Neural cell (in vitro differentiated cells): ENCODE measurements at regions not wholly inside any gene's neighbourhood (a gene's known extent, or its start where the extent isn't known, plus 50 kb on each side); places are given as distances from the start of the nearest gene placed in this dataset.

Experiments used
- H2AFZ ChIP-seq: fragments of 200-600, 300-800 bp; sonication (generic), shearing (Covaris generic); 2 replicates; pipeline ENCODE4 v1.6.0; 2014; ENCODE audit warnings: low read depth, mild to moderate bottlenecking, antibody characterized with exemption, low read length, moderate library complexity
- H3F3A ChIP-seq: fragments of 200-600 bp; shearing (Covaris generic); 2 replicates; pipeline ENCODE4 v1.6.1; 2016; ENCODE audit warnings: mild to moderate bottlenecking, moderate library complexity, mixed read lengths, antibody characterized with exemption, low read length; ENCODE audit not compliant: insufficient read depth, poor library complexity, severe bottlenecking
- H3K27ac ChIP-seq: fragments of 200-600, 300-800 bp; sonication (generic), shearing (Covaris generic); 2 replicates; pipeline ENCODE4 v1.5.1; 2014; ENCODE audit warnings: mild to moderate bottlenecking, low read length, moderate library complexity
- H3K27me3 ChIP-seq: fragments of 300-800, 200-600 bp; sonication (generic), shearing (Covaris generic); 2 replicates; pipeline ENCODE4 v1.6.0; 2014; ENCODE audit warnings: mild to moderate bottlenecking, low read depth, low read length, moderate library complexity; ENCODE audit not compliant: insufficient read depth
- H3K36me3 ChIP-seq: fragments of 300-800, 200-600 bp; sonication (generic), shearing (Covaris generic); 2 replicates; pipeline ENCODE4 v1.5.1; 2014; ENCODE audit warnings: mild to moderate bottlenecking, antibody characterized with exemption, low read length, moderate library complexity; ENCODE audit not compliant: insufficient read depth
- H3K4me2 ChIP-seq: fragments of 300-800, 200-600 bp; sonication (generic), shearing (Covaris generic); 2 replicates; pipeline ENCODE4 v1.6.0; 2014; ENCODE audit warnings: mild to moderate bottlenecking, low read length
- H3K4me3 ChIP-seq: fragments of 300-800, 200-600 bp; sonication (generic), shearing (Covaris generic); 2 replicates; pipeline ENCODE4 v1.5.1; 2014; ENCODE audit warnings: mild to moderate bottlenecking, low read length, moderate library complexity
- H3K79me2 ChIP-seq: fragments of 200-600 bp; shearing (Covaris generic); replicated peaks from 2 replicates; pipeline ENCODE4 v1.6.0; 2014; ENCODE audit warnings: mild to moderate bottlenecking, low read length, moderate library complexity; ENCODE audit not compliant: insufficient read depth
- H3K9ac ChIP-seq: fragments of 300-800, 200-600 bp; sonication (generic), shearing (Covaris generic); 2 replicates; pipeline ENCODE4 v1.6.1; 2016; ENCODE audit warnings: mild to moderate bottlenecking, low read length, mixed read lengths
- H3K9me2 ChIP-seq: fragments of 200-600 bp; shearing (Covaris generic); 2 replicates; pipeline ENCODE4 v1.6.1; 2016; ENCODE audit warnings: mild to moderate bottlenecking, low read length, mixed read lengths; ENCODE audit not compliant: insufficient read depth
- H3K9me3 ChIP-seq: fragments of 200-600, 300-800 bp; sonication (generic), shearing (Covaris generic); 2 replicates; pipeline ENCODE4 v1.6.1; 2016; ENCODE audit warnings: mild to moderate bottlenecking, mixed run types, low read length, moderate library complexity, mixed read lengths
- H4K20me1 ChIP-seq: fragments of 200-600 bp; shearing (Covaris generic); 2 replicates; pipeline ENCODE4 v1.6.1; 2016; ENCODE audit warnings: mild to moderate bottlenecking, mixed run types; ENCODE audit not compliant: insufficient read depth
- EP300 ChIP-seq: fragments of 450-650 bp; conservative IDR thresholded peaks from 2 replicates; pipeline ENCODE4 v1.6.1; 2014; ENCODE audit warnings: antibody characterized with exemption, mild to moderate bottlenecking, moderate library complexity; ENCODE audit not compliant: poor library complexity, severe bottlenecking
- EZH2 ChIP-seq: fragments of 200-600, 300-800 bp; shearing (Covaris generic), sonication (generic); IDR thresholded peaks from 2 replicates; pipeline ENCODE4 v1.6.1; 2014; ENCODE audit warnings: antibody characterized with exemption, low read length, borderline replicate concordance, mild to moderate bottlenecking; ENCODE audit not compliant: insufficient read depth, poor library complexity, severe bottlenecking
- MXI1 ChIP-seq: fragments of 450-650 bp; conservative IDR thresholded peaks from 2 replicates; pipeline ENCODE4 v1.6.1; 2014; ENCODE audit warnings: antibody characterized with exemption, mild to moderate bottlenecking; ENCODE audit not compliant: poor library complexity, severe bottlenecking
- POLR2AphosphoS5 ChIP-seq: IDR thresholded peaks from 2 replicates; pipeline ENCODE4 v1.6.1; 2012
- RAD21 ChIP-seq: fragments of 450-650 bp; conservative IDR thresholded peaks from 2 replicates; pipeline ENCODE4 v1.6.1; 2014; ENCODE audit warnings: antibody characterized with exemption, mild to moderate bottlenecking, moderate library complexity
- SMC3 ChIP-seq: fragments of 450-650 bp; conservative IDR thresholded peaks from 2 replicates; pipeline ENCODE4 v1.6.1; 2014; ENCODE audit warnings: antibody characterized with exemption, mild to moderate bottlenecking, moderate library complexity; ENCODE audit not compliant: poor library complexity
- TAF1 ChIP-seq: IDR thresholded peaks from 2 replicates; pipeline ENCODE4 v1.6.1; 2012; ENCODE audit warnings: low read depth
- TF ChIP-seq, protein P1 (sequence below): IDR thresholded peaks from 2 replicates; pipeline ENCODE4 v1.6.1; 2012; ENCODE audit warnings: borderline replicate concordance
- TF ChIP-seq, protein P2 (sequence below): fragments of 450-650 bp; IDR thresholded peaks from 2 replicates; pipeline ENCODE4 v1.5.1; 2014; ENCODE audit warnings: antibody characterized with exemption, mild to moderate bottlenecking, moderate library complexity; ENCODE audit not compliant: poor library complexity, severe bottlenecking

DNA sequence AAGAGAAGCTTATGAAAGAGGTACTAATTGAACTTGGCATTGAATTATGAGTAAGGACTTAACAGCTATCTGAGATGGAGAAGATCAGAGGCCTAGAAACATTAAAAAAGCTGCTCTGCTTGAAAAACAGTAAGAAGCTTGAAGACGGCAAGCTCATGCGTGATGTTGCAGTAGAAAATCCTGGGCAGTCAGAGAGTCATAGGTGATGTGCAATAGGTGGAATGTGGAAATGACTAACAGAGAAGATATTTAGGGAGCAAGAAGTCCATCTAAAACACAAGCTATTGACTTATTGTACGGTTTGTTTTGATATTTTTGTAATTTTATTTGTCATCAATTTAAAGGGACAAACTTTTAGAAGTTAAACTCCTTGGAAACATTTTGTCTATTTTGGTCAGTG, 1101.4 kb downstream of the ROBO2 start:
- Histone ChIP-seq H3K27ac (no peak overlapping the region), H3K36me3 (no peaks in the 10 kb centered on the region), H4K20me1 (no peaks in the 10 kb centered on the region), H3F3A (no peaks in the 10 kb centered on the region), H3K4me2 (no peak overlapping the region), H3K4me3 (no peak overlapping the region), H3K9ac (no peak overlapping the region), H3K27me3 (no peaks in the 10 kb centered on the region), H3K79me2 (no peaks in the 10 kb centered on the region), H3K9me3 (no peaks in the 10 kb centered on the region), H3K9me2 (no peaks in the 10 kb centered on the region), H2AFZ (no peak overlapping the region)
- no peak for TF ChIP-seq SMC3
- no peak for TF ChIP-seq EP300
- no peak for TF ChIP-seq MXI1
- no peak for TF ChIP-seq EZH2
- no peak for TF ChIP-seq POLR2AphosphoS5

DNA sequence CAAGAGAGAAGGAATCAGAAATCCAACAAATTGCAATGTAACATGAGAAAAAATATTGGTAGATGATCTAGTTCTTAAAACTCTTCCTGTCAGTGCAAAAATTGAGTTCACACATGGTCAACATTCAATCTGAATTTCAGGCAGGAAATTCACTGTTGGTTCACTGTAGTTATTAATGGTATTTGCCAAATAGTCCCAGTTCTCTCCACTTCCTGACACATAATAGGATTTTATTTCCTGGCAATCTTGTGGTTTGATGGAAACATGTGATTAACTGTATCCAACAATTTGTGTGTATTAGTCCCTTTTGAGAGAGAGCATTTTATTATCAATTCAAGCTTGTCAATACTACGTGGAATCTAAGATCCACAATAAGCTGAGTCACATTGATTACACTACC, 1103.1 kb downstream of the ROBO2 start:
- H3K9me2 ChIP-seq: no peaks in the 10 kb centered on the region
- no peak overlapping the region for H3K9ac ChIP-seq
- no peaks in the 10 kb centered on the region for H3K79me2 ChIP-seq
- peak overlapping the region; percentile 6 for H3K27ac ChIP-seq
- H4K20me1 ChIP-seq: no peaks in the 10 kb centered on the region
- no peak overlapping the region for H3K4me3 ChIP-seq
- no peaks in the 10 kb centered on the region for H3K27me3 ChIP-seq
- H3K36me3 ChIP-seq: no peaks in the 10 kb centered on the region
- no peak overlapping the region for H3K4me2 ChIP-seq
- no peaks in the 10 kb centered on the region for H3K9me3 ChIP-seq
- H3F3A ChIP-seq: no peaks in the 10 kb centered on the region
- TF ChIP-seq EP300 (no peak), RAD21 (no peak), TAF1 (no peak), POLR2AphosphoS5 (no peak), MXI1 (no peak), SMC3 (no peak), EZH2 (no peak)
- TF ChIP-seq, protein P1, sequence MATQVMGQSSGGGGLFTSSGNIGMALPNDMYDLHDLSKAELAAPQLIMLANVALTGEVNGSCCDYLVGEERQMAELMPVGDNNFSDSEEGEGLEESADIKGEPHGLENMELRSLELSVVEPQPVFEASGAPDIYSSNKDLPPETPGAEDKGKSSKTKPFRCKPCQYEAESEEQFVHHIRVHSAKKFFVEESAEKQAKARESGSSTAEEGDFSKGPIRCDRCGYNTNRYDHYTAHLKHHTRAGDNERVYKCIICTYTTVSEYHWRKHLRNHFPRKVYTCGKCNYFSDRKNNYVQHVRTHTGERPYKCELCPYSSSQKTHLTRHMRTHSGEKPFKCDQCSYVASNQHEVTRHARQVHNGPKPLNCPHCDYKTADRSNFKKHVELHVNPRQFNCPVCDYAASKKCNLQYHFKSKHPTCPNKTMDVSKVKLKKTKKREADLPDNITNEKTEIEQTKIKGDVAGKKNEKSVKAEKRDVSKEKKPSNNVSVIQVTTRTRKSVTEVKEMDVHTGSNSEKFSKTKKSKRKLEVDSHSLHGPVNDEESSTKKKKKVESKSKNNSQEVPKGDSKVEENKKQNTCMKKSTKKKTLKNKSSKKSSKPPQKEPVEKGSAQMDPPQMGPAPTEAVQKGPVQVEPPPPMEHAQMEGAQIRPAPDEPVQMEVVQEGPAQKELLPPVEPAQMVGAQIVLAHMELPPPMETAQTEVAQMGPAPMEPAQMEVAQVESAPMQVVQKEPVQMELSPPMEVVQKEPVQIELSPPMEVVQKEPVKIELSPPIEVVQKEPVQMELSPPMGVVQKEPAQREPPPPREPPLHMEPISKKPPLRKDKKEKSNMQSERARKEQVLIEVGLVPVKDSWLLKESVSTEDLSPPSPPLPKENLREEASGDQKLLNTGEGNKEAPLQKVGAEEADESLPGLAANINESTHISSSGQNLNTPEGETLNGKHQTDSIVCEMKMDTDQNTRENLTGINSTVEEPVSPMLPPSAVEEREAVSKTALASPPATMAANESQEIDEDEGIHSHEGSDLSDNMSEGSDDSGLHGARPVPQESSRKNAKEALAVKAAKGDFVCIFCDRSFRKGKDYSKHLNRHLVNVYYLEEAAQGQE: no peak
- TF ChIP-seq, protein P2, sequence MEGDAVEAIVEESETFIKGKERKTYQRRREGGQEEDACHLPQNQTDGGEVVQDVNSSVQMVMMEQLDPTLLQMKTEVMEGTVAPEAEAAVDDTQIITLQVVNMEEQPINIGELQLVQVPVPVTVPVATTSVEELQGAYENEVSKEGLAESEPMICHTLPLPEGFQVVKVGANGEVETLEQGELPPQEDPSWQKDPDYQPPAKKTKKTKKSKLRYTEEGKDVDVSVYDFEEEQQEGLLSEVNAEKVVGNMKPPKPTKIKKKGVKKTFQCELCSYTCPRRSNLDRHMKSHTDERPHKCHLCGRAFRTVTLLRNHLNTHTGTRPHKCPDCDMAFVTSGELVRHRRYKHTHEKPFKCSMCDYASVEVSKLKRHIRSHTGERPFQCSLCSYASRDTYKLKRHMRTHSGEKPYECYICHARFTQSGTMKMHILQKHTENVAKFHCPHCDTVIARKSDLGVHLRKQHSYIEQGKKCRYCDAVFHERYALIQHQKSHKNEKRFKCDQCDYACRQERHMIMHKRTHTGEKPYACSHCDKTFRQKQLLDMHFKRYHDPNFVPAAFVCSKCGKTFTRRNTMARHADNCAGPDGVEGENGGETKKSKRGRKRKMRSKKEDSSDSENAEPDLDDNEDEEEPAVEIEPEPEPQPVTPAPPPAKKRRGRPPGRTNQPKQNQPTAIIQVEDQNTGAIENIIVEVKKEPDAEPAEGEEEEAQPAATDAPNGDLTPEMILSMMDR: no peak
- H2AFZ ChIP-seq: no peak overlapping the region
